SK-N-SH treated with all-trans-retinoic acid at 6 μM for 48 hours (cell line): ENCODE measurements at regions not wholly inside any gene's neighbourhood (a gene's known extent, or its start where the extent isn't known, plus 50 kb on each side); places are given as distances from the start of the nearest gene placed in this dataset.

ENCODE experiments used
- BACH2 ChIP-seq: fragments of 250-450 bp; sonication (Bioruptor Pico); IDR thresholded peaks from 2 replicates; pipeline ENCODE4 v1.9.0; 2021; ENCODE audit warnings: mild to moderate bottlenecking, borderline replicate concordance
- ZFP3 ChIP-seq: fragments of 250-450 bp; sonication (Bioruptor Pico); IDR thresholded peaks from 2 replicates; pipeline ENCODE4 v1.5.0; 2020; ENCODE audit warnings: mild to moderate bottlenecking, moderate library complexity

DNA sequence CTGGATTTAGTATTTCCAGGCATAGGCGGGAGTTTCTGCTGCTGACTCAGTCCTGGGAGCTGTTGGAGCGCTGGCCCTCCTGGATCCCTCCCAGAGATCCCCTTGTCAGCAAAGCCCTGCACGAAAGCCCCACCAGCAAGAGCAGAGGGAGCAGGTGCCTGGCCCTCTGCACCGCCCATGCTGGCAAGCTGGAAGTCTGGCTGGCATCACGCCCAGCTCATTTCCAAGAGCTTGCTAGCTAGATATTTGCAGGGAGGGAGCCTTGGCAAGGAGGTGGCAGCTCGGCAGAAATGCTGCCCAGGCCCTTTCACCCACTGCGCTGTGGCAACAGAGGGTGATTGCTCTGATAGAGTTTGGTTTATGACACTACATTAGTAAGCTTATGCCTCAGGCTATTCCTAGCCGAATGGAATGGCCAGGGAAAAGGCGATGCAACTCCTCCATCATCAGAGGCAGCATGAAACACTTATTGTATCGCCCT, 193.9 kb downstream of the EMP1 start:
- TF ChIP-seq BACH2 (CRISPR knock-in tag) (no peak), ZFP3 (CRISPR knock-in tag) (no peak)
